ENCODE measurements at regions not wholly inside any gene's neighbourhood (a gene's known extent, or its start where the extent isn't known, plus 50 kb on each side); places are given as distances from the start of the nearest gene placed in this dataset.

- DNase-seq, result no peak
Measured at GRCh38 chr9:19994296-19994695, 205.5 kb upstream of the SLC24A2 start.

- DNase-seq, result peak; percentile 31
Measured at GRCh38 chr9:19992556-19992955, 203.7 kb upstream of the SLC24A2 start.

GRCh38 chr9:19989213-19989612 lies 200.4 kb upstream of the SLC24A2 start:
- no peak for DNase-seq

GRCh38 chr9:19988281-19988680 lies 199.4 kb upstream of the SLC24A2 start:
- no peak for DNase-seq

GRCh38 chr9:19985081-19985480 lies 196.2 kb upstream of the SLC24A2 start:
- no peak for DNase-seq

GRCh38 chr9:19976226-19976625 lies 187.4 kb upstream of the SLC24A2 start:
- peak; percentile 42 for DNase-seq

GRCh38 chr9:19975499-19975898 lies 186.7 kb upstream of the SLC24A2 start:
- no peak for DNase-seq

GRCh38 chr9:19969721-19970120 lies 180.9 kb upstream of the SLC24A2 start:
- no peak for DNase-seq

- DNase-seq, result no peak
Measured at GRCh38 chr9:19967888-19968459, 179.1 kb upstream of the SLC24A2 start.

GRCh38 chr9:19967216-19967887 lies 178.5 kb upstream of the SLC24A2 start:
- DNase-seq, result no peak

GRCh38 chr9:19965336-19965735 lies 176.5 kb upstream of the SLC24A2 start:
- no peak for DNase-seq

- no peak for DNase-seq
Measured at GRCh38 chr9:19947996-19948395, 159.2 kb upstream of the SLC24A2 start.

- peak; percentile 17 for DNase-seq
Measured at GRCh38 chr9:19946441-19947109, 157.7 kb upstream of the SLC24A2 start.

GRCh38 chr9:19941874-19942273 lies 153.0 kb upstream of the SLC24A2 start:
- DNase-seq, result no peak

- DNase-seq, result no peak
Measured at GRCh38 chr9:19940811-19941535, 152.1 kb upstream of the SLC24A2 start.

GRCh38 chr9:19939734-19940278 lies 151.0 kb upstream of the SLC24A2 start:
- DNase-seq, result no peak

GRCh38 chr9:19938990-19939733 lies 150.3 kb upstream of the SLC24A2 start:
- no peak for DNase-seq

- DNase-seq, result no peak
Measured at GRCh38 chr9:19937121-19937520, 148.3 kb upstream of the SLC24A2 start.

- DNase-seq, result no peak
Measured at GRCh38 chr9:19936598-19936997, 147.8 kb upstream of the SLC24A2 start.

- no peak for DNase-seq
Measured at GRCh38 chr9:19935422-19935821, 146.6 kb upstream of the SLC24A2 start.

- DNase-seq, result no peak
Measured at GRCh38 chr9:19934301-19934871, 145.5 kb upstream of the SLC24A2 start.

Data from activated CD4-positive, alpha-beta T cell treated with anti-CD3 and anti-CD28 coated beads for 48 hours (primary cell).